Neural cell (in vitro differentiated cells): ENCODE measurements at regions not wholly inside any gene's neighbourhood (a gene's known extent, or its start where the extent isn't known, plus 50 kb on each side); places are given as distances from the start of the nearest gene placed in this dataset.

Source experiments
- H2AFZ ChIP-seq: fragments of 200-600, 300-800 bp; sonication (generic), shearing (Covaris generic); 2 replicates; pipeline ENCODE4 v1.6.0; 2014; ENCODE audit warnings: low read depth, mild to moderate bottlenecking, antibody characterized with exemption, low read length, moderate library complexity
- H3F3A ChIP-seq: fragments of 200-600 bp; shearing (Covaris generic); 2 replicates; pipeline ENCODE4 v1.6.1; 2016; ENCODE audit warnings: mild to moderate bottlenecking, moderate library complexity, mixed read lengths, antibody characterized with exemption, low read length; ENCODE audit not compliant: insufficient read depth, poor library complexity, severe bottlenecking
- H3K27ac ChIP-seq: fragments of 200-600, 300-800 bp; sonication (generic), shearing (Covaris generic); 2 replicates; pipeline ENCODE4 v1.5.1; 2014; ENCODE audit warnings: mild to moderate bottlenecking, low read length, moderate library complexity
- H3K27me3 ChIP-seq: fragments of 300-800, 200-600 bp; sonication (generic), shearing (Covaris generic); 2 replicates; pipeline ENCODE4 v1.6.0; 2014; ENCODE audit warnings: mild to moderate bottlenecking, low read depth, low read length, moderate library complexity; ENCODE audit not compliant: insufficient read depth
- H3K36me3 ChIP-seq: fragments of 300-800, 200-600 bp; sonication (generic), shearing (Covaris generic); 2 replicates; pipeline ENCODE4 v1.5.1; 2014; ENCODE audit warnings: mild to moderate bottlenecking, antibody characterized with exemption, low read length, moderate library complexity; ENCODE audit not compliant: insufficient read depth
- H3K4me2 ChIP-seq: fragments of 300-800, 200-600 bp; sonication (generic), shearing (Covaris generic); 2 replicates; pipeline ENCODE4 v1.6.0; 2014; ENCODE audit warnings: mild to moderate bottlenecking, low read length
- H3K4me3 ChIP-seq: fragments of 300-800, 200-600 bp; sonication (generic), shearing (Covaris generic); 2 replicates; pipeline ENCODE4 v1.5.1; 2014; ENCODE audit warnings: mild to moderate bottlenecking, low read length, moderate library complexity
- H3K79me2 ChIP-seq: fragments of 200-600 bp; shearing (Covaris generic); replicated peaks from 2 replicates; pipeline ENCODE4 v1.6.0; 2014; ENCODE audit warnings: mild to moderate bottlenecking, low read length, moderate library complexity; ENCODE audit not compliant: insufficient read depth
- H3K9ac ChIP-seq: fragments of 300-800, 200-600 bp; sonication (generic), shearing (Covaris generic); 2 replicates; pipeline ENCODE4 v1.6.1; 2016; ENCODE audit warnings: mild to moderate bottlenecking, low read length, mixed read lengths
- H3K9me2 ChIP-seq: fragments of 200-600 bp; shearing (Covaris generic); 2 replicates; pipeline ENCODE4 v1.6.1; 2016; ENCODE audit warnings: mild to moderate bottlenecking, low read length, mixed read lengths; ENCODE audit not compliant: insufficient read depth
- H3K9me3 ChIP-seq: fragments of 200-600, 300-800 bp; sonication (generic), shearing (Covaris generic); 2 replicates; pipeline ENCODE4 v1.6.1; 2016; ENCODE audit warnings: mild to moderate bottlenecking, mixed run types, low read length, moderate library complexity, mixed read lengths
- H4K20me1 ChIP-seq: fragments of 200-600 bp; shearing (Covaris generic); 2 replicates; pipeline ENCODE4 v1.6.1; 2016; ENCODE audit warnings: mild to moderate bottlenecking, mixed run types; ENCODE audit not compliant: insufficient read depth
- EP300 ChIP-seq: fragments of 450-650 bp; conservative IDR thresholded peaks from 2 replicates; pipeline ENCODE4 v1.6.1; 2014; ENCODE audit warnings: antibody characterized with exemption, mild to moderate bottlenecking, moderate library complexity; ENCODE audit not compliant: poor library complexity, severe bottlenecking
- EZH2 ChIP-seq: fragments of 200-600, 300-800 bp; shearing (Covaris generic), sonication (generic); IDR thresholded peaks from 2 replicates; pipeline ENCODE4 v1.6.1; 2014; ENCODE audit warnings: antibody characterized with exemption, low read length, borderline replicate concordance, mild to moderate bottlenecking; ENCODE audit not compliant: insufficient read depth, poor library complexity, severe bottlenecking
- MXI1 ChIP-seq: fragments of 450-650 bp; conservative IDR thresholded peaks from 2 replicates; pipeline ENCODE4 v1.6.1; 2014; ENCODE audit warnings: antibody characterized with exemption, mild to moderate bottlenecking; ENCODE audit not compliant: poor library complexity, severe bottlenecking
- POLR2AphosphoS5 ChIP-seq: IDR thresholded peaks from 2 replicates; pipeline ENCODE4 v1.6.1; 2012
- RAD21 ChIP-seq: fragments of 450-650 bp; conservative IDR thresholded peaks from 2 replicates; pipeline ENCODE4 v1.6.1; 2014; ENCODE audit warnings: antibody characterized with exemption, mild to moderate bottlenecking, moderate library complexity
- SMC3 ChIP-seq: fragments of 450-650 bp; conservative IDR thresholded peaks from 2 replicates; pipeline ENCODE4 v1.6.1; 2014; ENCODE audit warnings: antibody characterized with exemption, mild to moderate bottlenecking, moderate library complexity; ENCODE audit not compliant: poor library complexity
- TAF1 ChIP-seq: IDR thresholded peaks from 2 replicates; pipeline ENCODE4 v1.6.1; 2012; ENCODE audit warnings: low read depth
- TF ChIP-seq, protein P1 (sequence below): fragments of 450-650 bp; IDR thresholded peaks from 2 replicates; pipeline ENCODE4 v1.5.1; 2014; ENCODE audit warnings: antibody characterized with exemption, mild to moderate bottlenecking, moderate library complexity; ENCODE audit not compliant: poor library complexity, severe bottlenecking
- TF ChIP-seq, protein P2 (sequence below): IDR thresholded peaks from 2 replicates; pipeline ENCODE4 v1.6.1; 2012; ENCODE audit warnings: borderline replicate concordance

DNA sequence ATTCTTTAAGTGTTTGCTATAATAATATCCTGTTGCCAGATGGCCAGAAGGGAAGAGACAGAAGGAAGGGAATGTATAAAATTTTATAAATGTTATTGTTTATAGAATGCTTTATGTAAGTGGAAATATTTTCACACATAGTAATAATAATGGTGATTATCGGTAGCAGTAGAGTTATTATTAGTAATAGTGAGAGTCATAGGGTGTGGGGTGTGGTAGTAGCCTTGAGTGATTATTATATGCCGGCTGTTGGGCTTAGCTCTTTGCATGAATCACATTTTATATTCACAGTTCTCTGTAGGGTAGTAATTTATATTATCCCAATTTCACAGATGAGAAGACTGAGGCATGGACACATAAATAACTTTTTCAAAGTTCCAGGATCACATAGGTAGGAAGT lies 391.4 kb downstream of the C12orf75 start:
- Histone ChIP-seq H3K9me3 (no peaks in the 10 kb centered on the region), H3K4me2 (no peak overlapping the region), H3K4me3 (no peak overlapping the region), H3K9ac (no peak overlapping the region), H3K79me2 (no peaks in the 10 kb centered on the region), H3F3A (no peaks in the 10 kb centered on the region), H3K27ac (no peak overlapping the region), H2AFZ (no peak overlapping the region), H4K20me1 (no peaks in the 10 kb centered on the region), H3K27me3 (no peaks in the 10 kb centered on the region), H3K36me3 (no peaks in the 10 kb centered on the region), H3K9me2 (no peaks in the 10 kb centered on the region)
- TF ChIP-seq, protein P1, sequence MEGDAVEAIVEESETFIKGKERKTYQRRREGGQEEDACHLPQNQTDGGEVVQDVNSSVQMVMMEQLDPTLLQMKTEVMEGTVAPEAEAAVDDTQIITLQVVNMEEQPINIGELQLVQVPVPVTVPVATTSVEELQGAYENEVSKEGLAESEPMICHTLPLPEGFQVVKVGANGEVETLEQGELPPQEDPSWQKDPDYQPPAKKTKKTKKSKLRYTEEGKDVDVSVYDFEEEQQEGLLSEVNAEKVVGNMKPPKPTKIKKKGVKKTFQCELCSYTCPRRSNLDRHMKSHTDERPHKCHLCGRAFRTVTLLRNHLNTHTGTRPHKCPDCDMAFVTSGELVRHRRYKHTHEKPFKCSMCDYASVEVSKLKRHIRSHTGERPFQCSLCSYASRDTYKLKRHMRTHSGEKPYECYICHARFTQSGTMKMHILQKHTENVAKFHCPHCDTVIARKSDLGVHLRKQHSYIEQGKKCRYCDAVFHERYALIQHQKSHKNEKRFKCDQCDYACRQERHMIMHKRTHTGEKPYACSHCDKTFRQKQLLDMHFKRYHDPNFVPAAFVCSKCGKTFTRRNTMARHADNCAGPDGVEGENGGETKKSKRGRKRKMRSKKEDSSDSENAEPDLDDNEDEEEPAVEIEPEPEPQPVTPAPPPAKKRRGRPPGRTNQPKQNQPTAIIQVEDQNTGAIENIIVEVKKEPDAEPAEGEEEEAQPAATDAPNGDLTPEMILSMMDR = no peak
- TF ChIP-seq TAF1 (no peak), POLR2AphosphoS5 (no peak), SMC3 (no peak), EP300 (no peak), MXI1 (no peak), EZH2 (no peak), RAD21 (no peak)
- TF ChIP-seq, protein P2, sequence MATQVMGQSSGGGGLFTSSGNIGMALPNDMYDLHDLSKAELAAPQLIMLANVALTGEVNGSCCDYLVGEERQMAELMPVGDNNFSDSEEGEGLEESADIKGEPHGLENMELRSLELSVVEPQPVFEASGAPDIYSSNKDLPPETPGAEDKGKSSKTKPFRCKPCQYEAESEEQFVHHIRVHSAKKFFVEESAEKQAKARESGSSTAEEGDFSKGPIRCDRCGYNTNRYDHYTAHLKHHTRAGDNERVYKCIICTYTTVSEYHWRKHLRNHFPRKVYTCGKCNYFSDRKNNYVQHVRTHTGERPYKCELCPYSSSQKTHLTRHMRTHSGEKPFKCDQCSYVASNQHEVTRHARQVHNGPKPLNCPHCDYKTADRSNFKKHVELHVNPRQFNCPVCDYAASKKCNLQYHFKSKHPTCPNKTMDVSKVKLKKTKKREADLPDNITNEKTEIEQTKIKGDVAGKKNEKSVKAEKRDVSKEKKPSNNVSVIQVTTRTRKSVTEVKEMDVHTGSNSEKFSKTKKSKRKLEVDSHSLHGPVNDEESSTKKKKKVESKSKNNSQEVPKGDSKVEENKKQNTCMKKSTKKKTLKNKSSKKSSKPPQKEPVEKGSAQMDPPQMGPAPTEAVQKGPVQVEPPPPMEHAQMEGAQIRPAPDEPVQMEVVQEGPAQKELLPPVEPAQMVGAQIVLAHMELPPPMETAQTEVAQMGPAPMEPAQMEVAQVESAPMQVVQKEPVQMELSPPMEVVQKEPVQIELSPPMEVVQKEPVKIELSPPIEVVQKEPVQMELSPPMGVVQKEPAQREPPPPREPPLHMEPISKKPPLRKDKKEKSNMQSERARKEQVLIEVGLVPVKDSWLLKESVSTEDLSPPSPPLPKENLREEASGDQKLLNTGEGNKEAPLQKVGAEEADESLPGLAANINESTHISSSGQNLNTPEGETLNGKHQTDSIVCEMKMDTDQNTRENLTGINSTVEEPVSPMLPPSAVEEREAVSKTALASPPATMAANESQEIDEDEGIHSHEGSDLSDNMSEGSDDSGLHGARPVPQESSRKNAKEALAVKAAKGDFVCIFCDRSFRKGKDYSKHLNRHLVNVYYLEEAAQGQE = no peak

DNA sequence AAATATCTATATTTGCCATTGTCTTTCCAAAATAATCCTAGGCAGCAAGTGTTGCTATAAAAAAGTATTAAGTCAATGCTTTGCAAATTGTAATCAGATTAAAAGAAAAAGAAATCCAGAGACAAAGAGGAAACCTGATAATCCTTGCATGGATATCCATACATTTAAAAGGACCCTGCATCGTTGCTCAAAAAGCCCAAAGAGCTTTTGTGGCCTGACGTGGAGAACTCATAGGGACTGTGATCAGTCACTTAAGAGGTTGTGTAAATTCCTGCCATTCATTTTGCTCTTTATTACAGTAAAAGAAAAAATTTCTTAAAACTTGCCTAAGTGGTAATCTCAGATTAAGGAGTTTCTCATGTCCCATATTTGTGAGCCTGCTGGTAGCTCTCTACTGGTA lies 392.6 kb downstream of the C12orf75 start:
- no peak overlapping the region for H3K4me2 ChIP-seq
- no peaks in the 10 kb centered on the region for H3K27me3 ChIP-seq
- H3K9ac ChIP-seq = no peak overlapping the region
- no peaks in the 10 kb centered on the region for H3K79me2 ChIP-seq
- no peaks in the 10 kb centered on the region for H3K9me3 ChIP-seq
- no peak overlapping the region for H2AFZ ChIP-seq
- TF ChIP-seq EP300 (no peak), POLR2AphosphoS5 (no peak), MXI1 (no peak), EZH2 (no peak), TAF1 (no peak), RAD21 (no peak), SMC3 (no peak)
- TF ChIP-seq, protein P2 = no peak
- TF ChIP-seq, protein P1 = no peak
- H3K9me2 ChIP-seq = no peaks in the 10 kb centered on the region
- H3F3A ChIP-seq = no peaks in the 10 kb centered on the region
- H3K27ac ChIP-seq = no peak overlapping the region
- H3K36me3 ChIP-seq = no peaks in the 10 kb centered on the region
- no peak overlapping the region for H3K4me3 ChIP-seq
- no peaks in the 10 kb centered on the region for H4K20me1 ChIP-seq
